ENCODE measurements at regions not wholly inside any gene's neighbourhood (a gene's known extent, or its start where the extent isn't known, plus 50 kb on each side); places are given as distances from the start of the nearest gene placed in this dataset.

DNA sequence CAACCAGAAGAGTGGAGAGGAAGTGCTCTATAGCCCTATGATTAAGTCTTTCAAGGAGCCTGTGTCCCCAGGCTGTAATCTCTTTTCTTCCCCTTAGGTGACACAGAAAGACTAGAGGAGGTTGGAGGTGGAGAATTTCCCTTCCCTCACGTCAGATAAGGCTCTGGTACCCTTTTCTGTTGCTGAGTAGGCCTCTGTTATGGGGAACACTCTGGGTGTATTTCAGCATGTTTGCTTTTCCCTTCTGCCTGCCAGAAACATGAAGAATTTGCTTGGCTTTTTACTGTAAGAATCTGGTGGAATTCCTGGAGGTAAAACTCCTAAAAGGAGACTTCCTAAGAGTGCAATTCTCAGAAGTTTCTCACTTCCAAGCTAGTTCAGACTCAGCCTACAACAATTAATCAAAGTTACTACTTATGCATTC is 58.3 kb downstream of the SIX1 start:
- Histone ChIP-seq H3K27me3 (ENCODE audit: insufficient read depth, poor library complexity, severe bottlenecking) (no peaks in the 10 kb centered on the region), H3K4me3 (replicated peaks; ENCODE audit: insufficient read depth, low read length) (no peak overlapping the region), H3K27ac (replicated peaks) (no peak overlapping the region)
- TF ChIP-seq, protein P1, sequence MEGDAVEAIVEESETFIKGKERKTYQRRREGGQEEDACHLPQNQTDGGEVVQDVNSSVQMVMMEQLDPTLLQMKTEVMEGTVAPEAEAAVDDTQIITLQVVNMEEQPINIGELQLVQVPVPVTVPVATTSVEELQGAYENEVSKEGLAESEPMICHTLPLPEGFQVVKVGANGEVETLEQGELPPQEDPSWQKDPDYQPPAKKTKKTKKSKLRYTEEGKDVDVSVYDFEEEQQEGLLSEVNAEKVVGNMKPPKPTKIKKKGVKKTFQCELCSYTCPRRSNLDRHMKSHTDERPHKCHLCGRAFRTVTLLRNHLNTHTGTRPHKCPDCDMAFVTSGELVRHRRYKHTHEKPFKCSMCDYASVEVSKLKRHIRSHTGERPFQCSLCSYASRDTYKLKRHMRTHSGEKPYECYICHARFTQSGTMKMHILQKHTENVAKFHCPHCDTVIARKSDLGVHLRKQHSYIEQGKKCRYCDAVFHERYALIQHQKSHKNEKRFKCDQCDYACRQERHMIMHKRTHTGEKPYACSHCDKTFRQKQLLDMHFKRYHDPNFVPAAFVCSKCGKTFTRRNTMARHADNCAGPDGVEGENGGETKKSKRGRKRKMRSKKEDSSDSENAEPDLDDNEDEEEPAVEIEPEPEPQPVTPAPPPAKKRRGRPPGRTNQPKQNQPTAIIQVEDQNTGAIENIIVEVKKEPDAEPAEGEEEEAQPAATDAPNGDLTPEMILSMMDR (IDR thresholded peaks at IDR 0.05; ENCODE audit: insufficient read depth, low read length) = no peak
- TF ChIP-seq SPI1 (IDR thresholded peaks at IDR 0.05; ENCODE audit: borderline replicate concordance, low read depth) = peak; percentile 49; the same call in 1 of the 2 replicates
- DNase-seq (ENCODE audit: low read depth in 1 of 2, low spot score in 1 of 2) = no peak

All from HL-60 (cell line).